AG04449 (cell line): ENCODE measurements at regions not wholly inside any gene's neighbourhood (a gene's known extent, or its start where the extent isn't known, plus 50 kb on each side); places are given as distances from the start of the nearest gene placed in this dataset.

Experiments used
- CTCF ChIA-PET: fragments of 350-600 bp; formaldehyde crosslinking; extraction: SDS; loops from one replicate; lab custom pipeline; 2021; ENCODE audit warnings: antibody characterized with exemption; lab: Yijun Ruan, JAX
- POLR2A ChIA-PET: fragments of 400-600, 350-600 bp; formaldehyde crosslinking; extraction: SDS; loops from one replicate; lab custom pipeline; 2020; ENCODE audit warnings: antibody characterized with exemption, inconsistent platforms; lab: Yijun Ruan, JAX
- DNase-seq: peaks from one replicate; pipeline ENCODE4 v3.0.0-alpha.2; 2010; ENCODE audit warnings: low read depth, low spot score
- H3K4me3 ChIP-seq: 2 replicates; pipeline ENCODE4 v1.5.1; 2011; ENCODE audit warnings: low read depth, mild to moderate bottlenecking, control low read depth, low read length
- CTCF ChIP-seq: IDR thresholded peaks from one replicate; pipeline ENCODE4 v1.5.1; 2011; ENCODE audit warnings: mild to moderate bottlenecking, moderate library complexity, low read length, control low read depth, inconsistent platforms; ENCODE audit not compliant: insufficient read depth; ENCODE audit errors: missing control alignments

- TF ChIP-seq CTCF = no peak
- ChIA-PET CTCF (no interaction called here), POLR2A (no interaction called here)
- no peak overlapping the region for H3K4me3 ChIP-seq
- no peak for DNase-seq
These were observed 92.4 kb upstream of the CDH10 start for GRCh38 chr5:24737163-24737562.

GRCh38 chr5:24735284-24735683, 90.5 kb upstream of the CDH10 start:
- POLR2A ChIA-PET = no interaction called here
- CTCF ChIA-PET = no interaction called here
- DNase-seq = no peak
- TF ChIP-seq CTCF = no peak
- no peak overlapping the region for H3K4me3 ChIP-seq

GRCh38 chr5:24732184-24732583, 87.4 kb upstream of the CDH10 start:
- TF ChIP-seq CTCF = no peak
- CTCF ChIA-PET = no interaction called here
- POLR2A ChIA-PET = no interaction called here
- DNase-seq = no peak
- H3K4me3 ChIP-seq = no peak overlapping the region

- CTCF ChIA-PET = no interaction called here
- TF ChIP-seq CTCF = no peak
- POLR2A ChIA-PET = no interaction called here
- DNase-seq = no peak
- no peak overlapping the region for H3K4me3 ChIP-seq
These were observed 76.0 kb upstream of the CDH10 start for GRCh38 chr5:24720743-24721142.

- CTCF ChIA-PET = no interaction called here
- POLR2A ChIA-PET = no interaction called here
- no peak for DNase-seq
- no peak for TF ChIP-seq CTCF
- no peak overlapping the region for H3K4me3 ChIP-seq
These were observed 70.0 kb upstream of the CDH10 start for GRCh38 chr5:24714746-24715145.

GRCh38 chr5:24712947-24713346, 68.2 kb upstream of the CDH10 start:
- POLR2A ChIA-PET = no interaction called here
- TF ChIP-seq CTCF = no peak
- CTCF ChIA-PET = no interaction called here
- no peak overlapping the region for H3K4me3 ChIP-seq
- DNase-seq = no peak

- CTCF ChIA-PET = no interaction called here
These were observed 67.3 kb upstream of the CDH10 start for GRCh38 chr5:24712047-24712446.

More at GRCh38 chr5:24712047-24712446, 67.3 kb upstream of the CDH10 start:
- DNase-seq = no peak
- no peak overlapping the region for H3K4me3 ChIP-seq
- POLR2A ChIA-PET = no interaction called here
- no peak for TF ChIP-seq CTCF
